ENCODE measurements at regions not wholly inside any gene's neighbourhood (a gene's known extent, or its start where the extent isn't known, plus 50 kb on each side); places are given as distances from the start of the nearest gene placed in this dataset.

- H3K27me3 Mint-ChIP-seq: peaks cover 0 to 15% (median 7%) of the 10 kb centered on the region in 5 donors
- no peaks in the 10 kb centered on the region for H3K36me3 Mint-ChIP-seq
- CTCF ChIA-PET: no interaction called here
Measured at GRCh38 chr11:122190768-122191167, 74.8 kb upstream of the BLID start.

GRCh38 chr11:122189229-122189628 is 73.2 kb upstream of the BLID start:
- no peak for DNase-seq
- no peaks in the 10 kb centered on the region for H3K36me3 Mint-ChIP-seq
- peaks cover 0 to 8% (median 0%) of the 10 kb centered on the region in 11 donors for H3K9me3 Mint-ChIP-seq
- intact Hi-C loops (cut with micrococcal nuclease): no loop called here
- Histone ChIP-seq H3K36me3 (ENCODE audit: control insufficient read depth in 2 of 3, insufficient read depth in 3 of 3, low read length in 3 of 3) (no peaks in the 10 kb centered on the region), H3K27ac (ENCODE audit: low read depth, low read length) (no peak overlapping the region), H3K4me1 (ENCODE audit: control insufficient read depth in 2 of 2, insufficient read depth in 2 of 2, low read length in 2 of 2) (no peaks in the 10 kb centered on the region), H3K4me3 (ENCODE audit: low read length) (no peak overlapping the region), H3K9me3 (ENCODE audit: control insufficient read depth in 2 of 3, low read length in 3 of 3) (no peaks in the 10 kb centered on the region), H3K27me3 (ENCODE audit: control insufficient read depth in 2 of 2, insufficient read depth in 2 of 2, low read length in 2 of 2) (no peaks in the 10 kb centered on the region)
- no peak overlapping the region for H3K4me3 Mint-ChIP-seq
- CTCF ChIA-PET: no interaction called here
- no peak for ATAC-seq
- no peaks in the 10 kb centered on the region for H3K4me1 Mint-ChIP-seq
- H3K27me3 Mint-ChIP-seq: peaks cover 0 to 30% (median 13%) of the 10 kb centered on the region in 5 donors
- POLR2A ChIA-PET: no interaction called here
- no peak overlapping the region for H3K27ac Mint-ChIP-seq

More at GRCh38 chr11:122190768-122191167, 74.8 kb upstream of the BLID start:
- Histone ChIP-seq H3K27me3 (ENCODE audit: control insufficient read depth in 2 of 2, insufficient read depth in 2 of 2, low read length in 2 of 2) (no peaks in the 10 kb centered on the region), H3K4me1 (ENCODE audit: control insufficient read depth in 2 of 2, insufficient read depth in 2 of 2, low read length in 2 of 2) (no peaks in the 10 kb centered on the region), H3K9me3 (ENCODE audit: control insufficient read depth in 2 of 3, low read length in 3 of 3) (no peaks in the 10 kb centered on the region), H3K27ac (ENCODE audit: low read depth, low read length) (no peak overlapping the region), H3K4me3 (ENCODE audit: low read length) (no peak overlapping the region), H3K36me3 (ENCODE audit: control insufficient read depth in 2 of 3, insufficient read depth in 3 of 3, low read length in 3 of 3) (no peaks in the 10 kb centered on the region)
- H3K27ac Mint-ChIP-seq: no peak overlapping the region
- peaks cover 0 to 4% (median 0%) of the 10 kb centered on the region in 11 donors for H3K9me3 Mint-ChIP-seq
- DNase-seq (no peak), ATAC-seq (no peak)
- POLR2A ChIA-PET: interaction anchor here (0.5 kb wide), 1 partner anchor 17 kb away, joined by 3 read pairs; no protein-coding TSS in a partner anchor
- H3K4me1 Mint-ChIP-seq: no peaks in the 10 kb centered on the region
- no peak overlapping the region for H3K4me3 Mint-ChIP-seq
- intact Hi-C loops (cut with micrococcal nuclease): no loop called here

- Histone ChIP-seq H3K36me3 (ENCODE audit: control insufficient read depth in 2 of 3, insufficient read depth in 3 of 3, low read length in 3 of 3) (no peaks in the 10 kb centered on the region), H3K27ac (ENCODE audit: low read depth, low read length) (no peak overlapping the region), H3K27me3 (ENCODE audit: control insufficient read depth in 2 of 2, insufficient read depth in 2 of 2, low read length in 2 of 2) (no peaks in the 10 kb centered on the region), H3K4me3 (ENCODE audit: low read length) (no peak overlapping the region), H3K9me3 (ENCODE audit: control insufficient read depth in 2 of 3, low read length in 3 of 3) (no peaks in the 10 kb centered on the region), H3K4me1 (ENCODE audit: control insufficient read depth in 2 of 2, insufficient read depth in 2 of 2, low read length in 2 of 2) (no peaks in the 10 kb centered on the region)
- Mint-ChIP-seq H3K9me3 (peaks cover 0 to 8% (median 0%) of the 10 kb centered on the region in 11 donors), H3K4me3 (no peak overlapping the region), H3K27me3 (peaks cover 0 to 33% (median 8%) of the 10 kb centered on the region in 5 donors), H3K27ac (no peak overlapping the region), H3K4me1 (no peaks in the 10 kb centered on the region), H3K36me3 (no peaks in the 10 kb centered on the region)
- intact Hi-C loops (cut with micrococcal nuclease): no loop called here
- ATAC-seq (no peak), DNase-seq (no peak)
- CTCF ChIA-PET: no interaction called here
- POLR2A ChIA-PET: no interaction called here
Measured at GRCh38 chr11:122187373-122188165, 71.6 kb upstream of the BLID start.

- no peaks in the 10 kb centered on the region for H3K9me3 ChIP-seq (ENCODE audit: control insufficient read depth in 2 of 3, low read length in 3 of 3)
- Mint-ChIP-seq H3K27me3 (peaks cover 0 to 37% (median 12%) of the 10 kb centered on the region in 5 donors), H3K9me3 (peaks cover 0 to 7% (median 0%) of the 10 kb centered on the region in 11 donors), H3K4me1 (no peaks in the 10 kb centered on the region), H3K27ac (no peak overlapping the region), H3K4me3 (no peak overlapping the region), H3K36me3 (no peaks in the 10 kb centered on the region)
- no peaks in the 10 kb centered on the region for H3K27me3 ChIP-seq (ENCODE audit: control insufficient read depth in 2 of 2, insufficient read depth in 2 of 2, low read length in 2 of 2)
- POLR2A ChIA-PET: no interaction called here
- no peak overlapping the region for H3K4me3 ChIP-seq (ENCODE audit: low read length)
- no peak overlapping the region for H3K27ac ChIP-seq (ENCODE audit: low read depth, low read length)
- intact Hi-C loops (cut with micrococcal nuclease): no loop called here
- DNase-seq: no peak
- CTCF ChIA-PET: no interaction called here
- no peaks in the 10 kb centered on the region for H3K36me3 ChIP-seq (ENCODE audit: control insufficient read depth in 2 of 3, insufficient read depth in 3 of 3, low read length in 3 of 3)
- no peak for ATAC-seq
- H3K4me1 ChIP-seq (ENCODE audit: control insufficient read depth in 2 of 2, insufficient read depth in 2 of 2, low read length in 2 of 2): no peaks in the 10 kb centered on the region
Measured at GRCh38 chr11:122186439-122187080, 70.5 kb upstream of the BLID start.

GRCh38 chr11:122183933-122184332 is 67.9 kb upstream of the BLID start:
- no peaks in the 10 kb centered on the region for H3K9me3 ChIP-seq (ENCODE audit: control insufficient read depth in 2 of 3, low read length in 3 of 3)
- ChIA-PET POLR2A (no interaction called here), CTCF (no interaction called here)
- H3K4me3 ChIP-seq (ENCODE audit: low read length): no peak overlapping the region
- ATAC-seq (no peak), DNase-seq (no peak)
- Mint-ChIP-seq H3K4me3 (no peak overlapping the region), H3K4me1 (no peaks in the 10 kb centered on the region), H3K36me3 (no peaks in the 10 kb centered on the region), H3K27ac (no peak overlapping the region), H3K9me3 (peaks cover 0 to 7% (median 0%) of the 10 kb centered on the region in 11 donors), H3K27me3 (peaks cover 2 to 28% (median 12%) of the 10 kb centered on the region in 5 donors)
- H3K27me3 ChIP-seq (ENCODE audit: control insufficient read depth in 2 of 2, insufficient read depth in 2 of 2, low read length in 2 of 2): no peaks in the 10 kb centered on the region
- no peak overlapping the region for H3K27ac ChIP-seq (ENCODE audit: low read depth, low read length)
- H3K4me1 ChIP-seq (ENCODE audit: control insufficient read depth in 2 of 2, insufficient read depth in 2 of 2, low read length in 2 of 2): no peaks in the 10 kb centered on the region
- intact Hi-C loops (cut with micrococcal nuclease): no loop called here
- no peaks in the 10 kb centered on the region for H3K36me3 ChIP-seq (ENCODE audit: control insufficient read depth in 2 of 3, insufficient read depth in 3 of 3, low read length in 3 of 3)

GRCh38 chr11:122181893-122182292 is 65.9 kb upstream of the BLID start:
- H3K36me3 ChIP-seq (ENCODE audit: control insufficient read depth in 2 of 3, insufficient read depth in 3 of 3, low read length in 3 of 3): no peaks in the 10 kb centered on the region
- H3K9me3 ChIP-seq (ENCODE audit: control insufficient read depth in 2 of 3, low read length in 3 of 3): no peaks in the 10 kb centered on the region
- ChIA-PET CTCF (no interaction called here), POLR2A (no interaction called here)
- intact Hi-C loops (cut with micrococcal nuclease): no loop called here
- Mint-ChIP-seq H3K4me3 (no peak overlapping the region), H3K36me3 (no peaks in the 10 kb centered on the region), H3K4me1 (no peaks in the 10 kb centered on the region), H3K9me3 (peaks cover 0 to 7% (median 0%) of the 10 kb centered on the region in 11 donors), H3K27ac (no peak overlapping the region), H3K27me3 (peaks cover 2 to 24% (median 15%) of the 10 kb centered on the region in 5 donors)
- H3K4me3 ChIP-seq (ENCODE audit: low read length): no peak overlapping the region
- ATAC-seq (no peak), DNase-seq (no peak)
- H3K27me3 ChIP-seq (ENCODE audit: control insufficient read depth in 2 of 2, insufficient read depth in 2 of 2, low read length in 2 of 2): no peaks in the 10 kb centered on the region
- no peaks in the 10 kb centered on the region for H3K4me1 ChIP-seq (ENCODE audit: control insufficient read depth in 2 of 2, insufficient read depth in 2 of 2, low read length in 2 of 2)
- no peak overlapping the region for H3K27ac ChIP-seq (ENCODE audit: low read depth, low read length)

- Histone ChIP-seq H3K36me3 (ENCODE audit: control insufficient read depth in 2 of 3, insufficient read depth in 3 of 3, low read length in 3 of 3) (no peaks in the 10 kb centered on the region), H3K27me3 (ENCODE audit: control insufficient read depth in 2 of 2, insufficient read depth in 2 of 2, low read length in 2 of 2) (no peaks in the 10 kb centered on the region), H3K27ac (ENCODE audit: low read depth, low read length) (no peak overlapping the region), H3K4me1 (ENCODE audit: control insufficient read depth in 2 of 2, insufficient read depth in 2 of 2, low read length in 2 of 2) (no peaks in the 10 kb centered on the region), H3K4me3 (ENCODE audit: low read length) (no peak overlapping the region), H3K9me3 (ENCODE audit: control insufficient read depth in 2 of 3, low read length in 3 of 3) (no peaks in the 10 kb centered on the region)
- no peaks in the 10 kb centered on the region for H3K36me3 Mint-ChIP-seq
- no peaks in the 10 kb centered on the region for H3K4me1 Mint-ChIP-seq
- H3K27ac Mint-ChIP-seq: no peak overlapping the region
- H3K9me3 Mint-ChIP-seq: peaks cover 0 to 10% (median 0%) of the 10 kb centered on the region in 11 donors
- intact Hi-C loops (cut with micrococcal nuclease): no loop called here
- peaks cover 2 to 24% (median 15%) of the 10 kb centered on the region in 5 donors for H3K27me3 Mint-ChIP-seq
- CTCF ChIA-PET: no interaction called here
- H3K4me3 Mint-ChIP-seq: no peak overlapping the region
- ATAC-seq: no peak
- POLR2A ChIA-PET: no interaction called here
- DNase-seq: no peak
Measured at GRCh38 chr11:122181372-122181771, 65.4 kb upstream of the BLID start.
